ENCODE measurements at regions not wholly inside any gene's neighbourhood (a gene's known extent, or its start where the extent isn't known, plus 50 kb on each side); places are given as distances from the start of the nearest gene placed in this dataset.

DNA sequence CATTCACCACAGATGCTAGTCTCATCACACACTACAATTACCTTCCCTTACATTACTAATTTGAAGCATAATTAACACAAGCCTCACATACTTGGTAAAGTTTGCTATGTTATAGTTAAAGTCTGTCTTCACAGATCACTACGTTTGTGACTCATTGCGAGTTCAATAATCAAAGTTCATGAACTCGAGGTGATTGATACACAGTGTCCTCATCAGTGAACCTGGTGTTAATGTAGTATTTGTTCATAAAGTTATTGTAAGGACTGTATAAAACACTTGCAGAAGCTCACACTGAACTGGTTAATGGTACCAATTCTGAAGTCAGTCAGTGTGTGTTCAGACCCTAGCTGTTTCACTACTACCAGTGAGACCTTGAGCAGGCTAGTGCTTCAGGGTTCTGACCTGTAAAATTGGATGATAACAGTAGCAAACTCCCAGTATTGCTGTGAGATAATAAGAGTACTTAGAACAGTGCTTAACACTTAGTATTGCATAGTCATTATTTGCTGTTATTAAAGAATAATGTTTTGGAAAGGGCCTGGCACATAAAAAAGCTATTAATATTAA lies 313.3 kb downstream of the LIG4 start:
- no peak overlapping the region for H3K4me3 ChIP-seq (ENCODE audit: insufficient read depth, low read length, poor library complexity, severe bottlenecking)
- no peaks in the 10 kb centered on the region for H4K20me1 ChIP-seq (ENCODE audit: low read depth, low read length)
- H2AFZ ChIP-seq (ENCODE audit: low read depth, low read length, severe bottlenecking) = no peak overlapping the region
- H3K9ac ChIP-seq (ENCODE audit: low read length) = no peak overlapping the region
- H3K27ac ChIP-seq (ENCODE audit: low read depth, low read length) = no peak overlapping the region
- no peaks in the 10 kb centered on the region for H3K79me2 ChIP-seq (ENCODE audit: insufficient read depth, low read length)
- H3K4me2 ChIP-seq (ENCODE audit: low read depth, low read length, poor library complexity, severe bottlenecking) = no peak overlapping the region
- no peaks in the 10 kb centered on the region for H3F3A ChIP-seq (ENCODE audit: insufficient read depth)
- H3K9me3 ChIP-seq (ENCODE audit: insufficient read depth, low read length) = no peaks in the 10 kb centered on the region
- H3K9me2 ChIP-seq (replicated peaks; ENCODE audit: insufficient read depth, low read length) = no peaks in the 10 kb centered on the region
- no peaks in the 10 kb centered on the region for H3K27me3 ChIP-seq (ENCODE audit: low read length)
- TF ChIP-seq, protein P1, sequence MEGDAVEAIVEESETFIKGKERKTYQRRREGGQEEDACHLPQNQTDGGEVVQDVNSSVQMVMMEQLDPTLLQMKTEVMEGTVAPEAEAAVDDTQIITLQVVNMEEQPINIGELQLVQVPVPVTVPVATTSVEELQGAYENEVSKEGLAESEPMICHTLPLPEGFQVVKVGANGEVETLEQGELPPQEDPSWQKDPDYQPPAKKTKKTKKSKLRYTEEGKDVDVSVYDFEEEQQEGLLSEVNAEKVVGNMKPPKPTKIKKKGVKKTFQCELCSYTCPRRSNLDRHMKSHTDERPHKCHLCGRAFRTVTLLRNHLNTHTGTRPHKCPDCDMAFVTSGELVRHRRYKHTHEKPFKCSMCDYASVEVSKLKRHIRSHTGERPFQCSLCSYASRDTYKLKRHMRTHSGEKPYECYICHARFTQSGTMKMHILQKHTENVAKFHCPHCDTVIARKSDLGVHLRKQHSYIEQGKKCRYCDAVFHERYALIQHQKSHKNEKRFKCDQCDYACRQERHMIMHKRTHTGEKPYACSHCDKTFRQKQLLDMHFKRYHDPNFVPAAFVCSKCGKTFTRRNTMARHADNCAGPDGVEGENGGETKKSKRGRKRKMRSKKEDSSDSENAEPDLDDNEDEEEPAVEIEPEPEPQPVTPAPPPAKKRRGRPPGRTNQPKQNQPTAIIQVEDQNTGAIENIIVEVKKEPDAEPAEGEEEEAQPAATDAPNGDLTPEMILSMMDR (IDR thresholded peaks at IDR 0.05; ENCODE audit: insufficient read depth, low read length, poor library complexity, severe bottlenecking) = no peak
- no peak for TF ChIP-seq EZH2phosphoT487 (conservative IDR thresholded peaks at IDR 0.05; ENCODE audit: low read length)
- H3K36me3 ChIP-seq (ENCODE audit: low read length) = no peaks in the 10 kb centered on the region

DNA sequence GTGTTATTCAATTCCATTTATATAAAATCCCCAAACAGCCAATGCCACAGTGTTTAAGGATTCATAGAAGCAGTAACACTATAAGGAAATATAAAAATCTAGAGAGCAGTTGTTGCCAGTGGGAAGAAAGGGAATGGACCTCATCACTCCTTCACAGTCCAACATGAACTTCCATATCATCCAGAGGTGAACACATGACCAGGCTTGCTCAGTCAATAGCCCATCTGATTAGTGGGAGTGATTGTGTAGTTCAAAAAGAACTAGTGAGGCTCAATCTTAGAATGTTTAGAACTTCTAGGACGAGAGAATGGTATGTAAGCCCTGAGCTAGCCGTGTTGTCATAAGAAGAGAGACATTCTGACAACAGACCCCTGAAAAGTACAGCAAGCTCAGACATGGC lies 314.1 kb downstream of the LIG4 start:
- Histone ChIP-seq H3K9me2 (replicated peaks; ENCODE audit: insufficient read depth, low read length) (no peaks in the 10 kb centered on the region), H3K36me3 (ENCODE audit: low read length) (no peaks in the 10 kb centered on the region), H3K9ac (ENCODE audit: low read length) (no peak overlapping the region), H3K9me3 (ENCODE audit: insufficient read depth, low read length) (no peaks in the 10 kb centered on the region), H3F3A (ENCODE audit: insufficient read depth) (no peaks in the 10 kb centered on the region), H3K4me2 (ENCODE audit: low read depth, low read length, poor library complexity, severe bottlenecking) (no peak overlapping the region), H3K27me3 (ENCODE audit: low read length) (no peaks in the 10 kb centered on the region), H2AFZ (ENCODE audit: low read depth, low read length, severe bottlenecking) (no peak overlapping the region), H3K79me2 (ENCODE audit: insufficient read depth, low read length) (no peaks in the 10 kb centered on the region), H3K4me3 (ENCODE audit: insufficient read depth, low read length, poor library complexity, severe bottlenecking) (no peak overlapping the region), H4K20me1 (ENCODE audit: low read depth, low read length) (no peaks in the 10 kb centered on the region), H3K27ac (ENCODE audit: low read depth, low read length) (no peak overlapping the region)
- TF ChIP-seq, protein P1 (IDR thresholded peaks at IDR 0.05; ENCODE audit: insufficient read depth, low read length, poor library complexity, severe bottlenecking) = no peak
- no peak for TF ChIP-seq EZH2phosphoT487 (conservative IDR thresholded peaks at IDR 0.05; ENCODE audit: low read length)

GRCh38 chr13:107900775-107901174 lies 314.6 kb downstream of the LIG4 start:
- H3K4me2 ChIP-seq (ENCODE audit: low read depth, low read length, poor library complexity, severe bottlenecking) = no peak overlapping the region
- H3K9me3 ChIP-seq (ENCODE audit: insufficient read depth, low read length) = no peaks in the 10 kb centered on the region
- no peaks in the 10 kb centered on the region for H3F3A ChIP-seq (ENCODE audit: insufficient read depth)
- H3K4me3 ChIP-seq (ENCODE audit: insufficient read depth, low read length, poor library complexity, severe bottlenecking) = no peak overlapping the region
- H3K79me2 ChIP-seq (ENCODE audit: insufficient read depth, low read length) = no peaks in the 10 kb centered on the region
- H3K9me2 ChIP-seq (replicated peaks; ENCODE audit: insufficient read depth, low read length) = no peaks in the 10 kb centered on the region
- no peaks in the 10 kb centered on the region for H3K27me3 ChIP-seq (ENCODE audit: low read length)
- TF ChIP-seq, protein P1 (IDR thresholded peaks at IDR 0.05; ENCODE audit: insufficient read depth, low read length, poor library complexity, severe bottlenecking) = no peak
- TF ChIP-seq EZH2phosphoT487 (conservative IDR thresholded peaks at IDR 0.05; ENCODE audit: low read length) = no peak
- no peak overlapping the region for H3K27ac ChIP-seq (ENCODE audit: low read depth, low read length)
- H3K9ac ChIP-seq (ENCODE audit: low read length) = no peak overlapping the region
- no peaks in the 10 kb centered on the region for H3K36me3 ChIP-seq (ENCODE audit: low read length)
- H2AFZ ChIP-seq (ENCODE audit: low read depth, low read length, severe bottlenecking) = no peak overlapping the region
- H4K20me1 ChIP-seq (ENCODE audit: low read depth, low read length) = no peaks in the 10 kb centered on the region

All from SU-DHL-6 (cell line).